ENCODE measurements at regions not wholly inside any gene's neighbourhood (a gene's known extent, or its start where the extent isn't known, plus 50 kb on each side); places are given as distances from the start of the nearest gene placed in this dataset.

DNA sequence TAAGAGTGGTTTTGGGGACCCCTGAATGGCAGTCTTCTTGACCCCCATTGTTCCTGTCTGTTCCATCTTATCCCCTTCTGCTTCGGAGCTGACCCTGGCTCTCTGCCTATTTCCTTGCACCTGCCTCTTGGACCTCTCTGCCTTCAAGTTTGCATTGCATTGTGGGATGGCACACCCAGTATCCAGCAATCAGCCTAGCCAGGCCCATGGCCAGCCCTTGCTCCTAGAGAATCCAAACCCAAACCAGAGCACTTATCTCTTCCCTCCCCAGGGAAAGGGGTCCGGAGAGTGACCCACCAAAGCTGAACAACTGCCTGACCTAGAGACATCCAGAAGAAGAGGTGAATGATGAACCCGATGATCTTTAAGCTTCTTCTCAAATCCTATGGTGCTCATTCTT is 607.3 kb upstream of the CADM1 start:
- TF ChIP-seq, protein P1, sequence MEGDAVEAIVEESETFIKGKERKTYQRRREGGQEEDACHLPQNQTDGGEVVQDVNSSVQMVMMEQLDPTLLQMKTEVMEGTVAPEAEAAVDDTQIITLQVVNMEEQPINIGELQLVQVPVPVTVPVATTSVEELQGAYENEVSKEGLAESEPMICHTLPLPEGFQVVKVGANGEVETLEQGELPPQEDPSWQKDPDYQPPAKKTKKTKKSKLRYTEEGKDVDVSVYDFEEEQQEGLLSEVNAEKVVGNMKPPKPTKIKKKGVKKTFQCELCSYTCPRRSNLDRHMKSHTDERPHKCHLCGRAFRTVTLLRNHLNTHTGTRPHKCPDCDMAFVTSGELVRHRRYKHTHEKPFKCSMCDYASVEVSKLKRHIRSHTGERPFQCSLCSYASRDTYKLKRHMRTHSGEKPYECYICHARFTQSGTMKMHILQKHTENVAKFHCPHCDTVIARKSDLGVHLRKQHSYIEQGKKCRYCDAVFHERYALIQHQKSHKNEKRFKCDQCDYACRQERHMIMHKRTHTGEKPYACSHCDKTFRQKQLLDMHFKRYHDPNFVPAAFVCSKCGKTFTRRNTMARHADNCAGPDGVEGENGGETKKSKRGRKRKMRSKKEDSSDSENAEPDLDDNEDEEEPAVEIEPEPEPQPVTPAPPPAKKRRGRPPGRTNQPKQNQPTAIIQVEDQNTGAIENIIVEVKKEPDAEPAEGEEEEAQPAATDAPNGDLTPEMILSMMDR (IDR thresholded peaks at IDR 0.05): no peak
- no peak for TF ChIP-seq POLR2AphosphoS5 (IDR thresholded peaks at IDR 0.05; ENCODE audit: low read depth, low read length)
